OCI-LY7 (cell line): ENCODE measurements at regions not wholly inside any gene's neighbourhood (a gene's known extent, or its start where the extent isn't known, plus 50 kb on each side); places are given as distances from the start of the nearest gene placed in this dataset.

Source experiments
- BruUV-seq: library from RNA; stranded (reverse); fragments of 400-500 nt; replicated peaks from 2 replicates; lab custom pipeline; 2021; lab: Mats Ljungman, UMichigan
- CTCF ChIA-PET: fragments of 300-600 bp; sonication (Branson Sonifier 250); formaldehyde crosslinking; loops from one replicate; lab custom pipeline; 2022; ENCODE audit warnings: antibody characterized with exemption; ENCODE audit not compliant: unreplicated experiment; lab: Charles Lee
- POLR2A ChIA-PET: fragments of 300-600 bp; sonication (Branson Sonifier 250); formaldehyde crosslinking; loops from one replicate; lab custom pipeline; 2022; ENCODE audit warnings: antibody characterized with exemption; lab: Charles Lee
- DNase-seq: peaks from one replicate; pipeline ENCODE4 v3.0.0-alpha.2; 2015; ENCODE audit warnings: low spot score
- H2AFZ ChIP-seq: fragments of 200-600 bp; sonication (generic), shearing (Covaris generic); 2 replicates; pipeline ENCODE4 v1.6.1; 2014; ENCODE audit warnings: mild to moderate bottlenecking, antibody characterized with exemption, low read length, moderate library complexity
- H3K27ac ChIP-seq: fragments of 200-600 bp; sonication (generic); 2 replicates; pipeline ENCODE4 v1.5.1; 2014; ENCODE audit warnings: mixed run types, low read depth, mild to moderate bottlenecking, moderate library complexity, low read length, inconsistent platforms; ENCODE audit not compliant: poor library complexity, severe bottlenecking
- H3K36me3 ChIP-seq: fragments of 200-600 bp; sonication (generic); 2 replicates; pipeline ENCODE4 v1.6.1; 2014; ENCODE audit warnings: mild to moderate bottlenecking, antibody characterized with exemption, low read length, moderate library complexity, mixed read lengths; ENCODE audit not compliant: insufficient read depth
- H3K4me1 ChIP-seq: fragments of 200-600 bp; sonication (generic); 2 replicates; pipeline ENCODE4 v1.5.1; 2014; ENCODE audit warnings: mild to moderate bottlenecking, low read length; ENCODE audit not compliant: insufficient read depth, poor library complexity, severe bottlenecking
- H3K4me2 ChIP-seq: fragments of 200-600 bp; sonication (generic); 2 replicates; pipeline ENCODE4 v1.6.1; 2014; ENCODE audit warnings: mild to moderate bottlenecking, low read length
- H3K4me3 ChIP-seq: fragments of 200-600 bp; sonication (generic); 2 replicates; pipeline ENCODE4 v1.5.1; 2014; ENCODE audit warnings: mild to moderate bottlenecking, low read depth, low read length; ENCODE audit not compliant: poor library complexity, severe bottlenecking
- H3K79me2 ChIP-seq: fragments of 200-600 bp; sonication (generic); 2 replicates; pipeline ENCODE4 v1.6.1; 2016; ENCODE audit warnings: low read depth, mild to moderate bottlenecking, low read length, moderate library complexity, mixed read lengths; ENCODE audit not compliant: insufficient read depth
- H3K9me2 ChIP-seq: fragments of 200-600 bp; sonication (generic); 2 replicates; pipeline ENCODE4 v1.6.1; 2016; ENCODE audit warnings: mild to moderate bottlenecking, low read length, mixed read lengths; ENCODE audit not compliant: insufficient read depth
- H3K9me3 ChIP-seq: fragments of 200-600 bp; sonication (generic); 2 replicates; pipeline ENCODE4 v1.6.1; 2014; ENCODE audit warnings: mild to moderate bottlenecking, mixed run types, low read length, mixed read lengths
- H4K20me1 ChIP-seq: fragments of 200-600 bp; sonication (generic); 2 replicates; pipeline ENCODE4 v1.6.1; 2014; ENCODE audit warnings: mild to moderate bottlenecking, antibody characterized with exemption, low read length, moderate library complexity, mixed read lengths; ENCODE audit not compliant: insufficient read depth
- CTCF ChIP-seq: fragments of 200-600 bp; sonication (generic); conservative IDR thresholded peaks from 2 replicates; pipeline ENCODE4 v1.5.1; 2014; ENCODE audit warnings: mild to moderate bottlenecking, antibody characterized with exemption, low read length, moderate library complexity, mixed read lengths
- EZH2phosphoT487 ChIP-seq: fragments of 200-600 bp; sonication (generic); IDR thresholded peaks from 2 replicates; pipeline ENCODE4 v1.6.1; 2018; ENCODE audit warnings: low read depth, borderline replicate concordance, mild to moderate bottlenecking, mixed run types, antibody characterized with exemption, low read length, moderate library complexity, mixed read lengths
- intact Hi-C: fragments of 100-400 bp; cut with micrococcal nuclease; formaldehyde crosslinking; loops from one replicate; pipeline ENCODE4 v1.10.0; 2022; ENCODE audit not compliant: unreplicated experiment

- Histone ChIP-seq H3K9me2 (no peaks in the 10 kb centered on the region), H3K9me3 (no peaks in the 10 kb centered on the region), H3K27ac (no peak overlapping the region), H3K4me2 (no peak overlapping the region), H4K20me1 (no peaks in the 10 kb centered on the region), H3K4me3 (no peak overlapping the region), H3K36me3 (no peaks in the 10 kb centered on the region), H2AFZ (no peak overlapping the region), H3K4me1 (no peaks in the 10 kb centered on the region), H3K79me2 (no peaks in the 10 kb centered on the region)
- POLR2A ChIA-PET: no interaction called here
- BruUV-seq: no TSS peak
- DNase-seq: no peak
- no peak for TF ChIP-seq EZH2phosphoT487
- TF ChIP-seq CTCF: no peak
- intact Hi-C loops: no loop called here
- CTCF ChIA-PET: no interaction called here
These were observed 290.1 kb upstream of the TRPC7 start for GRCh38 chr5:136655468-136655867.

GRCh38 chr5:136646915-136647314, 281.6 kb upstream of the TRPC7 start:
- Histone ChIP-seq H4K20me1 (no peaks in the 10 kb centered on the region), H3K4me1 (no peaks in the 10 kb centered on the region), H3K36me3 (no peaks in the 10 kb centered on the region), H3K79me2 (no peaks in the 10 kb centered on the region), H3K9me2 (no peaks in the 10 kb centered on the region), H3K27ac (no peak overlapping the region), H3K9me3 (no peaks in the 10 kb centered on the region), H3K4me3 (no peak overlapping the region), H3K4me2 (no peak overlapping the region), H2AFZ (no peak overlapping the region)
- ChIA-PET CTCF (no interaction called here), POLR2A (no interaction called here)
- intact Hi-C loops: no loop called here
- TF ChIP-seq CTCF (no peak), EZH2phosphoT487 (no peak)
- no TSS peak for BruUV-seq
- no peak for DNase-seq

- H3K4me1 ChIP-seq: no peaks in the 10 kb centered on the region
- no peak overlapping the region for H3K27ac ChIP-seq
- H4K20me1 ChIP-seq: no peaks in the 10 kb centered on the region
- no peaks in the 10 kb centered on the region for H3K79me2 ChIP-seq
- DNase-seq: no peak
- no TSS peak for BruUV-seq
- no peak overlapping the region for H3K4me2 ChIP-seq
- H3K9me3 ChIP-seq: no peaks in the 10 kb centered on the region
- TF ChIP-seq EZH2phosphoT487 (no peak), CTCF (no peak)
- H3K36me3 ChIP-seq: no peaks in the 10 kb centered on the region
- ChIA-PET POLR2A (no interaction called here), CTCF (no interaction called here)
- intact Hi-C loops: no loop called here
- no peak overlapping the region for H2AFZ ChIP-seq
- no peak overlapping the region for H3K4me3 ChIP-seq
- H3K9me2 ChIP-seq: no peaks in the 10 kb centered on the region
These were observed 277.6 kb upstream of the TRPC7 start for GRCh38 chr5:136642976-136643375.
